22Rv1 (cell line): ENCODE measurements at regions not wholly inside any gene's neighbourhood (a gene's known extent, or its start where the extent isn't known, plus 50 kb on each side); places are given as distances from the start of the nearest gene placed in this dataset.

ENCODE experiments used
- CTCF ChIP-seq: fragments of 450-650 bp; IDR thresholded peaks from 2 replicates; pipeline ENCODE4 v1.5.1; 2017; ENCODE audit warnings: mild to moderate bottlenecking
- ZFX ChIP-seq: fragments of 450-650 bp; IDR thresholded peaks from 2 replicates; pipeline ENCODE4 v1.6.1; 2017; ENCODE audit warnings: antibody characterized with exemption, borderline replicate concordance

GRCh38 chr15:38626443-38627050 lies 61.9 kb upstream of the RASGRP1 start:
- no peak for TF ChIP-seq CTCF
- no peak for TF ChIP-seq ZFX
